Left ventricle myocardium inferior (tissue), 1 donor: ENCODE measurements at regions not wholly inside any gene's neighbourhood (a gene's known extent, or its start where the extent isn't known, plus 50 kb on each side); places are given as distances from the start of the nearest gene placed in this dataset.

Experiments
- DNase-seq: peaks from one replicate; pipeline ENCODE4 v3.0.0-alpha.2; 2020
- H3K27ac ChIP-seq: fragments of 200-600 bp; replicated peaks from 2 replicates; pipeline ENCODE4 v1.8.0; 2021
- H3K27me3 ChIP-seq: fragments of 200-600 bp; 2 replicates; pipeline ENCODE4 v1.8.0; 2021; ENCODE audit warnings: low read depth
- H3K36me3 ChIP-seq: fragments of 200-600 bp; 2 replicates; pipeline ENCODE4 v1.8.0; 2021
- H3K4me1 ChIP-seq: fragments of 200-600 bp; 2 replicates; pipeline ENCODE4 v1.8.0; 2021
- H3K4me3 ChIP-seq: fragments of 200-600 bp; 2 replicates; pipeline ENCODE4 v1.8.0; 2021; ENCODE audit warnings: mild to moderate bottlenecking, moderate library complexity
- H3K9me3 ChIP-seq: fragments of 200-600 bp; replicated peaks from 2 replicates; pipeline ENCODE4 v1.8.0; 2021
- CTCF ChIP-seq: fragments of 200-600 bp; IDR thresholded peaks from 2 replicates; pipeline ENCODE4 v1.8.0; 2021; ENCODE audit warnings: antibody characterized with exemption, mild to moderate bottlenecking, borderline replicate concordance
- intact Hi-C: fragments of 100-400 bp; cut with micrococcal nuclease; formaldehyde crosslinking; loops from one replicate; pipeline ENCODE4 v1.11.0; 2022
- donor health status: DM: no; HTN: yes; CAD: no; lungs with severe emphysema.

DNA sequence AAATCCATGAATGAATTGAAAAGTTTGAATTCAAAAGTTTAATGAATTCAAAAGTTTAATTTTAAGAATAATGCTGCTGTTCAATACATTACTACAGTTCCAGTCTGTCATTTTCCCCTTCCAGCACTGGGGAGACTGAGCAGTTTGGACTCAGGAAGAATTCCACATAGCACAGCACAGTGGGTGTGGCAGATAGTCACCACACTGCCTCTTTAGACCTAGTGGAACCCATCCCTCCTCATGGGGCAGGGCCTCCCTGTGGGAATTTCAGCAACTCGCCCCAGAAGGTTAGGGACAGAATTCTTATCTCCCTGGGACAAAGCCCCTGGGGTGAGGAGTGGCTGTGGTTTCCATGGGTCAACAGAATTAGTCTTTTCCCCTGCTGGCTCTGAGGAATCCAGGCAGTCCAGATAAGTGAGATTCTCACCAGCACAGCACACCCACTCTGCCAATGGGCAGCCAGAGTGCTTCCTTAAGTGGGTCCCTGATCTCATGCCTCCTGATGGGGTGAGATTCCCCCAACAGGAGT, 442.0 kb upstream of the SYT4 start:
- Histone ChIP-seq H3K9me3 (peaks cover 31% of the 10 kb centered on the region), H3K4me1 (peaks cover 14% of the 10 kb centered on the region), H3K4me3 (no peak overlapping the region), H3K36me3 (no peaks in the 10 kb centered on the region), H3K27ac (no peak overlapping the region), H3K27me3 (no peaks in the 10 kb centered on the region)
- intact Hi-C loops = no loop called here
- TF ChIP-seq CTCF = no peak
- no peak for DNase-seq

DNA sequence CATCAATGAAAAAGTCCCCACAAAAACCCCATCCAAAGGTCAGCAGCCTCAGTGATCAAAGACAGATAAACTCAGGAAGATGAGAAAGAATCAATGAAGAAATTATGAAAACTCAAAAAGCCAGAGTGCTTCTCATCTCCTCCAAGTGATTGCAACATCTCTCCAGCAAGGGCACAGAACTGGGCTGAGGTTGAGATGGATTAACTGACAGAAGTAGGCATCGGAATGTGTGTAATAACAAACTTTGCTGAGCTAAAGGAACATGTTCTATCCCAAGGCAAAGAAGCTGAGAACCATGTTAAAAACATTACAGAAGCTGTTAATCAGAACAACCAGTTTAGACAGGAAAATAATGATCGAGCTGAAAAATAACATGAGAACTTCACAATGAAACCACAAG, 442.8 kb upstream of the SYT4 start:
- Histone ChIP-seq H3K27ac (no peak overlapping the region), H3K9me3 (peaks cover 38% of the 10 kb centered on the region), H3K4me3 (no peak overlapping the region), H3K27me3 (no peaks in the 10 kb centered on the region), H3K36me3 (no peaks in the 10 kb centered on the region), H3K4me1 (peaks cover 8% of the 10 kb centered on the region)
- intact Hi-C loops = no loop called here
- DNase-seq = no peak
- TF ChIP-seq CTCF = no peak

GRCh38 chr18:43735570-43735969, 458.3 kb upstream of the SYT4 start:
- intact Hi-C loops = no loop called here
- Histone ChIP-seq H3K4me1 (no peaks in the 10 kb centered on the region), H3K9me3 (peaks cover 13% of the 10 kb centered on the region), H3K36me3 (no peaks in the 10 kb centered on the region), H3K4me3 (no peak overlapping the region), H3K27ac (no peak overlapping the region), H3K27me3 (no peaks in the 10 kb centered on the region)
- no peak for TF ChIP-seq CTCF
- no peak for DNase-seq

GRCh38 chr18:43744960-43745745, 467.9 kb upstream of the SYT4 start:
- Histone ChIP-seq H3K36me3 (no peaks in the 10 kb centered on the region), H3K9me3 (peaks cover 24% of the 10 kb centered on the region), H3K4me3 (no peak overlapping the region), H3K27me3 (no peaks in the 10 kb centered on the region), H3K4me1 (no peaks in the 10 kb centered on the region), H3K27ac (no peak overlapping the region)
- intact Hi-C loops = no loop called here
- no peak for TF ChIP-seq CTCF
- no peak for DNase-seq

DNA sequence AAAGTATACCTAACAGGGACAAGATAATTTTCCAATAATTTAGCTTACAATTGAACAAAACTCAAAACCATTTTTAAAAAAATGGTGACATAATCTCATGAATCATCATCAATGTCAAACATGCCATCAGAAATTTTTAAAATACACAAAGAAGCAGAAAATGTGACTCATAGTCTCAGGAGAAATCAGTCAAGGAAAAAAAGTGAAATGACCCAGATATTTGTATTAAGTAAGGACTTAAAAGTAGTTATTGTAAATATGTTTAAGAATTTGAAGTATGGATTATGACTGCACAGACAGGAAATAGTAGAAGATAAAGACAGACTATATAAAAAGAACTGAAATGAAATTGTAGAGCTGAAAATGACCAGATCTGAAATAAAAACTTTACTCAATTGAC, 473.9 kb upstream of the SYT4 start:
- intact Hi-C loops = no loop called here
- no peak overlapping the region for H3K4me3 ChIP-seq
- H3K4me1 ChIP-seq = no peaks in the 10 kb centered on the region
- peaks cover 30% of the 10 kb centered on the region for H3K9me3 ChIP-seq
- no peak overlapping the region for H3K27ac ChIP-seq
- H3K36me3 ChIP-seq = no peaks in the 10 kb centered on the region
- DNase-seq = no peak
- no peaks in the 10 kb centered on the region for H3K27me3 ChIP-seq
- no peak for TF ChIP-seq CTCF
